HepG2 (cell line): ENCODE measurements at regions not wholly inside any gene's neighbourhood (a gene's known extent, or its start where the extent isn't known, plus 50 kb on each side); places are given as distances from the start of the nearest gene placed in this dataset.

Source experiments
- ATAC-seq: fragments of 200-7000 bp; cut with Tn5 transposase; 3 replicates; pipeline ENCODE4 v1.9.1; 2020; ENCODE audit warnings: mild to moderate bottlenecking, moderate library complexity
- BruUV-seq: library from RNA; stranded (reverse); fragments of 400-500 nt; replicated peaks from 2 replicates; lab custom pipeline; 2021; lab: Mats Ljungman, UMichigan
- CTCF ChIA-PET: fragments of 300-600 bp; formaldehyde crosslinking; extraction: SDS; loops from one replicate; lab custom pipeline; 2021; ENCODE audit warnings: low total read pairs, inconsistent platforms, low intra/inter-chr PET ratio; lab: Yijun Ruan, JAX
- POLR2A ChIA-PET: fragments of 350-600 bp; sonication (Branson Sonifier 250); formaldehyde crosslinking; loops from one replicate; lab custom pipeline; 2020; ENCODE audit warnings: antibody characterized with exemption, inconsistent platforms; lab: Yijun Ruan, JAX
- DNase-seq: peaks from one replicate; pipeline ENCODE4 v3.0.0-alpha.2; 2015; ENCODE audit warnings: low spot score
- FAIRE-seq: peaks from 3 replicates; lab custom pipeline; 2011; peaks lifted over from hg19 to GRCh38; lab: Jason Lieb, UNC
- H2AFZ ChIP-seq: one replicate; pipeline ENCODE4 v1.6.1; 2011; ENCODE audit warnings: low read length, inconsistent platforms
- H3K27ac ChIP-seq: fragments of 300-600 bp; 3 replicates; pipeline ENCODE4 v1.8.0; 2011; ENCODE audit warnings: mixed run types, mild to moderate bottlenecking, mixed read lengths, low read length, inconsistent platforms; ENCODE audit not compliant: insufficient read depth; ENCODE audit errors: extremely low read length
- H3K27me3 ChIP-seq, 2 experiments: fragments of 200-600 bp in 1 of 2; 2 replicates in 1 of 2; 3 replicates in 1 of 2; pipeline versions ENCODE4 v1.6.0 to v1.8.0; 2011; ENCODE audit warnings: low read length in 2 of 2, mild to moderate bottlenecking in 2 of 2, moderate library complexity in 2 of 2, inconsistent platforms in 1 of 2; ENCODE audit not compliant: insufficient read depth in 2 of 2, control insufficient read depth in 1 of 2
- H3K36me3 ChIP-seq, 2 experiments: fragments of 200-600 bp in 1 of 2; replicated peaks in 1 of 2; 2 replicates in 1 of 2; 3 replicates in 1 of 2; pipeline versions ENCODE4 v1.5.1 to v1.8.0; 2011; ENCODE audit warnings: low read length in 2 of 2, inconsistent platforms in 1 of 2; ENCODE audit not compliant: insufficient read depth in 2 of 2, control insufficient read depth in 1 of 2
- H3K4me1 ChIP-seq: 2 replicates; pipeline ENCODE4 v1.5.1; 2012; ENCODE audit warnings: low read length, inconsistent platforms; ENCODE audit not compliant: insufficient read depth
- H3K4me2 ChIP-seq: 2 replicates; pipeline ENCODE4 v1.6.0; 2011; ENCODE audit warnings: low read depth, low read length, inconsistent platforms
- H3K4me3 ChIP-seq, 3 experiments: fragments of 200-600 bp in 1 of 3; sonication (generic), shearing (Covaris generic) in 1 of 3; replicated peaks in 1 of 3; 2 replicates each; pipeline ENCODE4 v1.5.1; 2011 to 2016; ENCODE audit warnings: low read length in 3 of 3, inconsistent platforms in 2 of 3, low read depth in 2 of 3, mild to moderate bottlenecking in 2 of 3, control low read depth in 1 of 3, mixed read lengths in 1 of 3; ENCODE audit not compliant: insufficient read depth in 1 of 3
- H3K79me2 ChIP-seq: one replicate; pipeline ENCODE4 v1.6.1; 2011; ENCODE audit warnings: low read length, inconsistent platforms; ENCODE audit not compliant: insufficient read depth
- H3K9ac ChIP-seq: 2 replicates; pipeline ENCODE4 v1.6.0; 2011; ENCODE audit warnings: mild to moderate bottlenecking, low read depth, low read length, inconsistent platforms; ENCODE audit not compliant: insufficient read depth
- H3K9me3 ChIP-seq: 2 replicates; pipeline ENCODE4 v1.5.1; 2012; ENCODE audit warnings: mild to moderate bottlenecking, low read length
- H4K20me1 ChIP-seq: 2 replicates; pipeline ENCODE4 v1.6.0; 2011; ENCODE audit warnings: inconsistent platforms, mild to moderate bottlenecking, low read length, moderate library complexity; ENCODE audit not compliant: insufficient read depth
- CENPBD1 ChIP-seq: sonication (generic); formaldehyde crosslinking; IDR thresholded peaks from 2 replicates; pipeline ENCODE4 v1.8.0; 2022; ENCODE audit warnings: missing genetic modification reagents, low read depth, mild to moderate bottlenecking, borderline replicate concordance
- FUBP1 ChIP-seq: sonication (generic); formaldehyde crosslinking; IDR thresholded peaks from 2 replicates; pipeline ENCODE4 v1.5.1; 2020; ENCODE audit warnings: missing genetic modification reagents, mild to moderate bottlenecking, borderline replicate concordance
- GATAD2A ChIP-seq: IDR thresholded peaks from 2 replicates; pipeline ENCODE4 v1.6.1; 2016
- GMEB1 ChIP-seq: sonication (generic); formaldehyde crosslinking; IDR thresholded peaks from 2 replicates; pipeline ENCODE4 v1.5.1; 2020; ENCODE audit warnings: missing genetic modification reagents, mild to moderate bottlenecking, borderline replicate concordance
- HNRNPL ChIP-seq: fragments of 200-400 bp; formaldehyde crosslinking; IDR thresholded peaks from 2 replicates; pipeline ENCODE4 v1.6.1; 2017; ENCODE audit warnings: mild to moderate bottlenecking, low read depth, low read length
- KLF12 ChIP-seq: sonication (generic); formaldehyde crosslinking; IDR thresholded peaks from 2 replicates; pipeline ENCODE4 v1.4.0; 2020; ENCODE audit warnings: missing genetic modification reagents, borderline replicate concordance
- MTF2 ChIP-seq: sonication (generic); formaldehyde crosslinking; IDR thresholded peaks from 2 replicates; pipeline ENCODE4 v1.5.0; 2020; ENCODE audit warnings: missing genetic modification reagents, borderline replicate concordance
- RFXAP ChIP-seq: sonication (generic); formaldehyde crosslinking; IDR thresholded peaks from 2 replicates; pipeline ENCODE4 v1.4.0; 2020; ENCODE audit warnings: missing genetic modification reagents, borderline replicate concordance
- SETDB1 ChIP-seq: sonication (generic); formaldehyde crosslinking; IDR thresholded peaks from 2 replicates; pipeline ENCODE4 v1.5.1; 2020; ENCODE audit warnings: missing genetic modification reagents, mild to moderate bottlenecking, borderline replicate concordance
- TARDBP ChIP-seq: sonication (generic); formaldehyde crosslinking; IDR thresholded peaks from 2 replicates; pipeline ENCODE4 v1.8.0; 2022; ENCODE audit warnings: mild to moderate bottlenecking, missing genetic modification reagents
- ZBTB37 ChIP-seq: sonication (generic); formaldehyde crosslinking; IDR thresholded peaks from 2 replicates; pipeline ENCODE4 v1.4.0; 2020; ENCODE audit warnings: mild to moderate bottlenecking, missing genetic modification reagents
- ZFP37 ChIP-seq: sonication (generic); formaldehyde crosslinking; IDR thresholded peaks from 2 replicates; pipeline ENCODE4 v1.4.0; 2020; ENCODE audit warnings: missing genetic modification reagents, borderline replicate concordance
- ZNF484 ChIP-seq: sonication (generic); formaldehyde crosslinking; IDR thresholded peaks from 2 replicates; pipeline ENCODE4 v1.5.1; 2020; ENCODE audit warnings: mild to moderate bottlenecking, low read depth, missing genetic modification reagents, borderline replicate concordance
- ZNF580 ChIP-seq: IDR thresholded peaks from 2 replicates; pipeline ENCODE4 v1.6.1; 2016; ENCODE audit warnings: low read depth, borderline replicate concordance
- ZSCAN12 ChIP-seq: sonication (generic); formaldehyde crosslinking; IDR thresholded peaks from 2 replicates; pipeline ENCODE4 v1.9.0; 2021; ENCODE audit warnings: mild to moderate bottlenecking, missing genetic modification reagents
- WGBS: methylation state at CpG from one replicate; pipeline ENCODE4 v1.1.6; 2017; ENCODE audit warnings: low lambda C conversion rate; 5-methylcytosine and 5-hydroxymethylcytosine counted together
- in situ Hi-C: cut with HindIII; loops from 2 replicates; pipeline ENCODE4 v1.10.0; 2017; ENCODE audit warnings: low pct_unique_long_range_greater_than_20kb; ENCODE audit not compliant: extremely low pct_ligation_motif_present
- intact Hi-C: fragments of 100-400 bp; cut with micrococcal nuclease; formaldehyde crosslinking; loops from one replicate; pipeline ENCODE4 v1.10.0; 2022; ENCODE audit not compliant: unreplicated experiment

GRCh38 chr5:3452622-3453021 is 143.0 kb upstream of the IRX1 start:
- FAIRE-seq (no peak), DNase-seq (no peak), ATAC-seq (no peak)
- CTCF ChIA-PET: no interaction called here
- Histone ChIP-seq H3K27ac (no peak overlapping the region), H3K4me2 (no peak overlapping the region), H2AFZ (no peak overlapping the region), H3K4me1 (no peaks in the 10 kb centered on the region), H3K9me3 (peaks cover 13% of the 10 kb centered on the region), H3K4me3 (no peak overlapping the region), H3K27me3 (no peaks in the 10 kb centered on the region; a peak in 1 of 5 replicates), H3K79me2 (no peaks in the 10 kb centered on the region), H3K36me3 (no peaks in the 10 kb centered on the region), H3K9ac (no peak overlapping the region), H4K20me1 (no peaks in the 10 kb centered on the region)
- 44% methylated on average over 6 of the region's 7 CpGs for WGBS
- intact Hi-C loops: no loop called here
- BruUV-seq: no TSS peak
- POLR2A ChIA-PET: no interaction called here
- in situ Hi-C loops: no loop called here
- no peak for TF ChIP-seq GATAD2A (CRISPR knock-in tag)
- TF ChIP-seq ZBTB37: no peak
- no peak for TF ChIP-seq GMEB1
- TF ChIP-seq ZNF580: no peak
- TF ChIP-seq KLF12 (CRISPR knock-in tag): no peak
- no peak for TF ChIP-seq HNRNPL
- no peak for TF ChIP-seq FUBP1 (CRISPR knock-in tag)
- no peak for TF ChIP-seq RFXAP (CRISPR knock-in tag)
- TF ChIP-seq SETDB1 (CRISPR knock-in tag): no peak
- TF ChIP-seq ZNF484 (CRISPR knock-in tag): no peak
- TF ChIP-seq ZSCAN12 (CRISPR knock-in tag): no peak
- TF ChIP-seq CENPBD1 (CRISPR knock-in tag): no peak
- TF ChIP-seq TARDBP (CRISPR knock-in tag): no peak
- no peak for TF ChIP-seq MTF2
- TF ChIP-seq ZFP37 (CRISPR knock-in tag): no peak
